WTC11 (cell line): ENCODE measurements at regions not wholly inside any gene's neighbourhood (a gene's known extent, or its start where the extent isn't known, plus 50 kb on each side); places are given as distances from the start of the nearest gene placed in this dataset.

Experiments
- ATAC-seq: fragments of 200-7000 bp; cut with Tn5 transposase; 2 replicates; pipeline ENCODE4 v1.10.0; 2021; ENCODE audit warnings: mild to moderate bottlenecking, moderate library complexity
- CTCF ChIA-PET: fragments of 300-600 bp; sonication (Branson Sonifier 250); formaldehyde crosslinking; loops from one replicate; lab custom pipeline; 2021; ENCODE audit warnings: antibody characterized with exemption; lab: Charles Lee
- POLR2A ChIA-PET: fragments of 350-600 bp; sonication (Branson Sonifier 250); formaldehyde crosslinking; loops from one replicate; lab custom pipeline; 2021; ENCODE audit warnings: antibody characterized with exemption; lab: Charles Lee
- DNase-seq: peaks from one replicate; pipeline ENCODE4 v3.0.0; 2021; ENCODE audit warnings: low spot score
- H3K27ac Mint-ChIP-seq: 2 replicates; pipeline ENCODE4 v1.8.0; 2021; ENCODE audit warnings: mixed read lengths
- H3K27me3 Mint-ChIP-seq: 2 replicates; pipeline ENCODE4 v1.8.0; 2021; ENCODE audit warnings: low read depth, mild to moderate bottlenecking, moderate library complexity, mixed read lengths
- H3K36me3 Mint-ChIP-seq: 2 replicates; pipeline ENCODE4 v1.8.0; 2021; ENCODE audit warnings: mixed read lengths
- H3K4me1 Mint-ChIP-seq: 2 replicates; pipeline ENCODE4 v1.8.0; 2022; ENCODE audit warnings: mixed read lengths
- H3K4me3 Mint-ChIP-seq: 2 replicates; pipeline ENCODE4 v1.8.0; 2021; ENCODE audit warnings: mild to moderate bottlenecking, moderate library complexity, mixed read lengths
- H3K9me3 Mint-ChIP-seq: 2 replicates; pipeline ENCODE4 v1.8.0; 2021; ENCODE audit warnings: mixed read lengths
- CBFB ChIP-seq: sonication (generic); formaldehyde crosslinking; IDR thresholded peaks from 2 replicates; pipeline ENCODE4 v1.8.1; 2022; ENCODE audit warnings: mild to moderate bottlenecking, low read depth, missing genetic modification reagents
- CREB1 ChIP-seq: sonication (generic); formaldehyde crosslinking; IDR thresholded peaks from 2 replicates; pipeline ENCODE4 v1.8.0; 2023; ENCODE audit warnings: mild to moderate bottlenecking, missing genetic modification reagents
- CREM ChIP-seq: sonication (generic); formaldehyde crosslinking; IDR thresholded peaks from 2 replicates; pipeline ENCODE4 v1.8.1; 2022; ENCODE audit warnings: mild to moderate bottlenecking, missing genetic modification reagents, moderate library complexity
- E2F4 ChIP-seq: sonication (generic); formaldehyde crosslinking; IDR thresholded peaks from 2 replicates; pipeline ENCODE4 v1.8.1; 2022; ENCODE audit warnings: low read depth, mild to moderate bottlenecking, moderate library complexity, missing genetic modification reagents, borderline replicate concordance
- ETV6 ChIP-seq: sonication (generic); formaldehyde crosslinking; IDR thresholded peaks from 2 replicates; pipeline ENCODE4 v1.8.1; 2022; ENCODE audit warnings: mild to moderate bottlenecking, missing genetic modification reagents
- FOXP4 ChIP-seq: sonication (generic); formaldehyde crosslinking; IDR thresholded peaks from 2 replicates; pipeline ENCODE4 v1.8.0; 2022; ENCODE audit warnings: mild to moderate bottlenecking, missing genetic modification reagents
- HMGA2 ChIP-seq: fragments of 250-450 bp; sonication (Bioruptor Pico); IDR thresholded peaks from 2 replicates; pipeline ENCODE4 v1.4.0; 2021; ENCODE audit warnings: mild to moderate bottlenecking, moderate library complexity
- HMGXB4 ChIP-seq: sonication (generic); formaldehyde crosslinking; IDR thresholded peaks from 2 replicates; pipeline ENCODE4 v1.8.1; 2023; ENCODE audit warnings: mild to moderate bottlenecking, moderate library complexity, missing genetic modification reagents
- NFATC4 ChIP-seq: fragments of 250-450 bp; sonication (Bioruptor Pico); IDR thresholded peaks from 2 replicates; pipeline ENCODE4 v1.9.0; 2021; ENCODE audit warnings: mild to moderate bottlenecking
- PREB ChIP-seq: sonication (generic); formaldehyde crosslinking; IDR thresholded peaks from 2 replicates; pipeline ENCODE4 v1.8.1; 2022; ENCODE audit warnings: mild to moderate bottlenecking, missing genetic modification reagents, moderate library complexity, borderline replicate concordance
- RORB ChIP-seq: fragments of 250-450 bp; sonication (Bioruptor Pico); IDR thresholded peaks from 2 replicates; pipeline ENCODE4 v1.9.0; 2021; ENCODE audit warnings: mild to moderate bottlenecking
- SMAD3 ChIP-seq: sonication (generic); formaldehyde crosslinking; IDR thresholded peaks from 2 replicates; pipeline ENCODE4 v1.8.0; 2022; ENCODE audit warnings: missing genetic modification reagents, mild to moderate bottlenecking, borderline replicate concordance
- SOX15 ChIP-seq: fragments of 250-450 bp; sonication (Bioruptor Pico); IDR thresholded peaks from 2 replicates; pipeline ENCODE4 v1.9.0; 2021; ENCODE audit warnings: mild to moderate bottlenecking
- TEAD1 ChIP-seq: sonication (generic); formaldehyde crosslinking; IDR thresholded peaks from 2 replicates; pipeline ENCODE4 v1.8.0; 2022; ENCODE audit warnings: mild to moderate bottlenecking, missing genetic modification reagents
- ZNF219 ChIP-seq: sonication (generic); formaldehyde crosslinking; IDR thresholded peaks from 2 replicates; pipeline ENCODE4 v1.8.0; 2023; ENCODE audit warnings: missing genetic modification reagents, mild to moderate bottlenecking, borderline replicate concordance
- ZNF396 ChIP-seq: fragments of 250-450 bp; sonication (Bioruptor Pico); IDR thresholded peaks from 2 replicates; pipeline ENCODE4 v1.8.0; 2021; ENCODE audit warnings: mild to moderate bottlenecking, moderate library complexity, borderline replicate concordance
- ZNF416 ChIP-seq: fragments of 250-450 bp; sonication (Bioruptor Pico); IDR thresholded peaks from 2 replicates; pipeline ENCODE4 v1.9.0; 2021; ENCODE audit warnings: mild to moderate bottlenecking, inconsistent platforms
- ZNF512 ChIP-seq: sonication (generic); formaldehyde crosslinking; IDR thresholded peaks from 2 replicates; pipeline ENCODE4 v1.8.1; 2022; ENCODE audit warnings: missing genetic modification reagents, borderline replicate concordance
- ZNF671 ChIP-seq: fragments of 250-450 bp; sonication (Bioruptor Pico); IDR thresholded peaks from 2 replicates; pipeline ENCODE4 v1.8.0; 2021; ENCODE audit warnings: mild to moderate bottlenecking

- no peak for ATAC-seq
Measured at GRCh38 chr13:26993780-26994179, 177.8 kb downstream of the USP12 start.

GRCh38 chr13:26992951-26993719 lies 178.5 kb downstream of the USP12 start:
- DNase-seq: no peak
- Mint-ChIP-seq H3K9me3 (peaks cover 6% of the 10 kb centered on the region; the same call in 1 of the 2 replicates), H3K4me3 (no peak overlapping the region), H3K4me1 (peaks cover under 1% of the 10 kb centered on the region; the same call in 1 of the 2 replicates), H3K27ac (peak overlapping the region; percentile 43; the same call in 1 of the 2 replicates), H3K36me3 (no peaks in the 10 kb centered on the region), H3K27me3 (no peaks in the 10 kb centered on the region; the same call in 1 of the 2 replicates)
- ATAC-seq: no peak
- TF ChIP-seq ZNF219 (CRISPR knock-in tag): no peak
- TF ChIP-seq ZNF512: no peak
- no peak for TF ChIP-seq NFATC4 (CRISPR knock-in tag)
- no peak for TF ChIP-seq ZNF396
- no peak for TF ChIP-seq PREB (CRISPR knock-in tag)
- TF ChIP-seq TEAD1 (CRISPR knock-in tag): no peak
- TF ChIP-seq SOX15 (CRISPR knock-in tag): no peak
- TF ChIP-seq ETV6 (CRISPR knock-in tag): no peak
- no peak for TF ChIP-seq E2F4 (CRISPR knock-in tag)
- TF ChIP-seq FOXP4 (CRISPR knock-in tag): no peak
- no peak for TF ChIP-seq CBFB
- no peak for TF ChIP-seq HMGA2
- no peak for TF ChIP-seq SMAD3
- no peak for TF ChIP-seq CREM (CRISPR knock-in tag)
- no peak for TF ChIP-seq ZNF671
- TF ChIP-seq RORB (CRISPR knock-in tag): no peak
- ChIA-PET CTCF (interaction anchor here (0.8 to 2.2 kb wide), 7 partner anchors 8 to 369 kb away, joined by 3 to 10 read pairs (median 3); no protein-coding TSS in a partner anchor), POLR2A (no interaction called here)

More at GRCh38 chr13:26993780-26994179, 177.8 kb downstream of the USP12 start:
- POLR2A ChIA-PET: no interaction called here
- CTCF ChIA-PET: interaction anchor here (0.7 to 1.4 kb wide), 7 partner anchors 9 to 368 kb away, joined by 3 to 8 read pairs (median 3); no protein-coding TSS in a partner anchor
- no peak for DNase-seq
- TF ChIP-seq HMGXB4 (no peak), SMAD3 (no peak), ZNF416 (CRISPR knock-in tag) (no peak), ETV6 (CRISPR knock-in tag) (no peak), CREB1 (no peak)
- no peaks in the 10 kb centered on the region; the same call in 1 of the 2 replicates for H3K27me3 Mint-ChIP-seq
- no peaks in the 10 kb centered on the region for H3K36me3 Mint-ChIP-seq
- no peak overlapping the region for H3K4me3 Mint-ChIP-seq
- no peak overlapping the region for H3K27ac Mint-ChIP-seq
- peaks cover 6% of the 10 kb centered on the region; the same call in 1 of the 2 replicates for H3K9me3 Mint-ChIP-seq
- H3K4me1 Mint-ChIP-seq: peaks cover 4% of the 10 kb centered on the region; the same call in 1 of the 2 replicates
